A549 (cell line): ENCODE measurements at regions not wholly inside any gene's neighbourhood (a gene's known extent, or its start where the extent isn't known, plus 50 kb on each side); places are given as distances from the start of the nearest gene placed in this dataset.

Experiments used
- ATAC-seq, 2 experiments: fragments of 200-7000 bp in 1 of 2; fragments of >200 bp in 1 of 2; cut with Nextera tagmentation in 1 of 2; cut with Tn5 transposase in 1 of 2; 3 replicates each; pipeline versions ENCODE4 v1.8.0 to v1.9.1; 2018 to 2020; ENCODE audit warnings: mild to moderate bottlenecking in 1 of 2, moderate library complexity in 1 of 2
- CTCF ChIA-PET: fragments of 300-600 bp; sonication (Branson Sonifier 250); formaldehyde crosslinking; extraction: SDS; loops from one replicate; lab custom pipeline; 2021; ENCODE audit warnings: antibody characterized with exemption, inconsistent platforms; lab: Yijun Ruan, JAX
- POLR2A ChIA-PET: fragments of 350-600 bp; formaldehyde crosslinking; extraction: SDS; loops from one replicate; lab custom pipeline; 2021; ENCODE audit warnings: antibody characterized with exemption, inconsistent platforms; lab: Yijun Ruan, JAX
- DNase-seq, 2 experiments: peaks; one replicate each; pipeline versions ENCODE4 v3.0.0 to v3.0.0-alpha.2; 2011 to 2016; ENCODE audit warnings: low read depth in 1 of 2, low spot score in 1 of 2
- FAIRE-seq: peaks from 2 replicates; lab custom pipeline; 2011; peaks lifted over from hg19 to GRCh38; lab: Jason Lieb, UNC
- H3K27ac ChIP-seq, 2 experiments: fragments of >200 bp; sonication (Bioruptor Twin); formaldehyde crosslinking; 3 replicates each; pipeline ENCODE4 v1.5.1; 2016 to 2017
- H3K4me1 ChIP-seq: fragments of >200 bp; sonication (Bioruptor Twin); formaldehyde crosslinking; 3 replicates; pipeline ENCODE4 v1.6.1; 2016
- H3K4me2 ChIP-seq: fragments of >200 bp; sonication (Bioruptor Twin); formaldehyde crosslinking; 3 replicates; pipeline ENCODE4 v1.6.1; 2016
- H3K4me3 ChIP-seq: fragments of >200 bp; sonication (Bioruptor Twin); formaldehyde crosslinking; 3 replicates; pipeline ENCODE4 v1.5.1; 2016
- H3K9me3 ChIP-seq: fragments of >200 bp; sonication (Bioruptor Twin); formaldehyde crosslinking; 3 replicates; pipeline ENCODE4 v1.6.1; 2016
- CBX2 ChIP-seq: fragments of 200-600 bp; sonication (generic); IDR thresholded peaks from 2 replicates; pipeline ENCODE4 v1.6.1; 2016; ENCODE audit warnings: low read depth, mild to moderate bottlenecking, borderline replicate concordance
- CEBPB ChIP-seq, 2 experiments: fragments of >200 bp in 1 of 2; sonication (Bioruptor Twin) in 1 of 2; formaldehyde crosslinking in 1 of 2; IDR thresholded peaks; 2 replicates each; pipeline ENCODE4 v1.6.1; 2012 to 2016
- CHD2 ChIP-seq: fragments of 150-350 bp; IDR thresholded peaks from 2 replicates; pipeline ENCODE4 v1.6.1; 2014; ENCODE audit warnings: low read length; ENCODE audit not compliant: partially characterized antibody
- EHMT2 ChIP-seq: fragments of 200-600 bp; sonication (generic); IDR thresholded peaks from 2 replicates; pipeline ENCODE4 v1.6.1; 2016; ENCODE audit warnings: antibody characterized with exemption, low read depth, mild to moderate bottlenecking, moderate library complexity
- EP300 ChIP-seq, 2 experiments: fragments of >200 bp; sonication (Bioruptor Twin); formaldehyde crosslinking; IDR thresholded peaks; 2 replicates in 1 of 2; 3 replicates in 1 of 2; pipeline ENCODE4 v1.6.1; 2016 to 2017
- FOSB ChIP-seq: fragments of 250-450 bp; sonication (Bioruptor Pico); IDR thresholded peaks from 2 replicates; pipeline ENCODE4 v1.5.0; 2020; ENCODE audit warnings: mild to moderate bottlenecking, moderate library complexity
- FOXS1 ChIP-seq: fragments of 250-450 bp; sonication (Bioruptor Pico); IDR thresholded peaks from 2 replicates; pipeline ENCODE4 v1.5.0; 2020; ENCODE audit warnings: mild to moderate bottlenecking, moderate library complexity
- GATA3 ChIP-seq: IDR thresholded peaks from 2 replicates; pipeline ENCODE4 v1.6.1; 2012; ENCODE audit warnings: borderline replicate concordance
- HDAC2 ChIP-seq: fragments of 200-600 bp; sonication (generic); IDR thresholded peaks from 2 replicates; pipeline ENCODE4 v1.6.1; 2016
- HEYL ChIP-seq: fragments of 250-450 bp; sonication (Bioruptor Pico); IDR thresholded peaks from 2 replicates; pipeline ENCODE4 v1.8.0; 2021; ENCODE audit warnings: mild to moderate bottlenecking, moderate library complexity
- HOXB13 ChIP-seq: fragments of 250-450 bp; sonication (Bioruptor Pico); IDR thresholded peaks from 2 replicates; pipeline ENCODE4 v1.5.0; 2020; ENCODE audit warnings: low read depth, mild to moderate bottlenecking, moderate library complexity
- JUNB ChIP-seq: fragments of >200 bp; sonication (Bioruptor Twin); formaldehyde crosslinking; IDR thresholded peaks from 2 replicates; pipeline ENCODE4 v1.6.1; 2016
- MAFK ChIP-seq: fragments of 450-650 bp; IDR thresholded peaks from 2 replicates; pipeline ENCODE4 v1.6.1; 2014; ENCODE audit not compliant: partially characterized antibody
- MAZ ChIP-seq: fragments of 150-350 bp; IDR thresholded peaks from 2 replicates; pipeline ENCODE4 v1.6.1; 2014; ENCODE audit warnings: antibody characterized with exemption, low read depth, low read length, borderline replicate concordance
- NPAS2 ChIP-seq: fragments of 250-450 bp; sonication (Bioruptor Pico); IDR thresholded peaks from 2 replicates; pipeline ENCODE4 v1.8.0; 2022; ENCODE audit warnings: mild to moderate bottlenecking, moderate library complexity, borderline replicate concordance
- POLR2A ChIP-seq: IDR thresholded peaks from 2 replicates; pipeline ENCODE4 v1.6.1; 2012; ENCODE audit warnings: mild to moderate bottlenecking, low read length
- POLR2AphosphoS2 ChIP-seq: conservative IDR thresholded peaks from 2 replicates; pipeline ENCODE4 v1.6.1; 2012; ENCODE audit warnings: low read length, improper control_type of control experiment, inconsistent platforms
- RARB ChIP-seq: fragments of 250-450 bp; sonication (Bioruptor Pico); IDR thresholded peaks from 2 replicates; pipeline ENCODE4 v1.8.0; 2021; ENCODE audit warnings: mild to moderate bottlenecking, moderate library complexity
- RFX5 ChIP-seq: fragments of 450-650 bp; IDR thresholded peaks from 2 replicates; pipeline ENCODE4 v1.7.1; 2014; ENCODE audit warnings: antibody characterized with exemption, mild to moderate bottlenecking, moderate library complexity
- RNF2 ChIP-seq: fragments of 200-600 bp; sonication (generic); IDR thresholded peaks from 2 replicates; pipeline ENCODE4 v1.6.1; 2016; ENCODE audit warnings: low read depth, mild to moderate bottlenecking, antibody characterized with exemption, moderate library complexity, borderline replicate concordance
- SMC3 ChIP-seq: fragments of >200 bp; sonication (Bioruptor Twin); formaldehyde crosslinking; IDR thresholded peaks from 3 replicates; pipeline ENCODE4 v1.6.1; 2018; ENCODE audit warnings: inconsistent platforms
- SREBF2 ChIP-seq: fragments of 450-650 bp; IDR thresholded peaks from 2 replicates; pipeline ENCODE4 v1.6.1; 2014; ENCODE audit warnings: mild to moderate bottlenecking, moderate library complexity
- TFCP2L1 ChIP-seq: fragments of 250-450 bp; sonication (Bioruptor Pico); IDR thresholded peaks from 2 replicates; pipeline ENCODE4 v1.5.0; 2021; ENCODE audit warnings: mild to moderate bottlenecking
- ZC3H11A ChIP-seq: fragments of 450-650 bp; IDR thresholded peaks from 2 replicates; pipeline ENCODE4 v1.6.1; 2014; ENCODE audit warnings: antibody characterized with exemption, mild to moderate bottlenecking
- ZNF302 ChIP-seq: fragments of 250-450 bp; sonication (Bioruptor Pico); IDR thresholded peaks from 2 replicates; pipeline ENCODE4 v1.9.0; 2021; ENCODE audit warnings: inconsistent platforms, mild to moderate bottlenecking, moderate library complexity
- WGBS: methylation state at CpG from one replicate; pipeline ENCODE4 v1.1.6; 2017; ENCODE audit errors: missing lambda C conversion rate; 5-methylcytosine and 5-hydroxymethylcytosine counted together
- TF ChIP-seq, protein P1 (sequence below): fragments of 450-650 bp; IDR thresholded peaks from 2 replicates; pipeline ENCODE4 v1.6.1; 2014; ENCODE audit warnings: antibody characterized with exemption
- TF ChIP-seq, protein P2 (sequence below): fragments of >200 bp; sonication (Bioruptor Twin); formaldehyde crosslinking; IDR thresholded peaks from 2 replicates; pipeline ENCODE4 v1.6.1; 2016
- TF ChIP-seq, protein P3 (sequence below): fragments of 250-450 bp; sonication (Bioruptor Pico); IDR thresholded peaks from 2 replicates; pipeline ENCODE4 v1.5.0; 2020; ENCODE audit warnings: low read depth, mild to moderate bottlenecking, moderate library complexity
- TF ChIP-seq, protein P4 (sequence below): fragments of 150-350 bp; IDR thresholded peaks from 2 replicates; pipeline ENCODE4 v1.6.1; 2014; ENCODE audit warnings: low read depth, mild to moderate bottlenecking, low read length
- TF ChIP-seq, protein P5 (sequence below): IDR thresholded peaks from 2 replicates; pipeline ENCODE4 v1.6.1; 2012; ENCODE audit warnings: low read depth, borderline replicate concordance

DNA sequence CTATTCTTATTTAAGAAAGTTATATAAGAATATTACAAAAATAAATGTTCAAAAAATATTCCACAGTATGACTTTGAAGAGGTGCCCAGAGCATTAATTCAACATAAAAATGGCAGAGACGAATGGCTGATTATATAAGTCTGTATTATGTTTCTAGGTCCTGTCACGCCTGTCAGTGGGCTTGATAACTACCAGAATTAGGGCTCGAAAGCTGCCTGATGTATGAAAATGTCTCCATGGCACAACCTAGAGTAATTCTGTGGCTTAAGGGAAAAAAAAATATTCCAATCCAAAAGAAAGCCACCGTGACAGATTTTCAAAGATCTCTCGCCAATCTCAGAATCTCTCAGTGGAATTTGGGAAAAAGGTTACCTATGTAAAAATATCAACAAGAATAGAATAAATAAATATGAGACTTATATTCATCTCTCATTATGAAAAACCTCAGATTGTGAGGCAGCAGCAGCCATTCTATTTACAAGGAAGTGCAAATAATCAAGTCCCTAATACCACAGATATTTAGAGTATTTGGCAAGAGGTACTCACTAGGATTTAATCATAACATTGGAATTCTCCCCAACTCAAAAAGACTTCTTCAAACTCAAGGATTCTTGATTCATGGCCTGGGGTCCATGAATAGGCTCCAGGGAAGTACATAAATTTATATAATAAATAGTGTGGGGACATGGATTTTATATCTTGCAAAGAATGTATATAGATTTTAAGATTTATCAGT, 489.1 kb upstream of the INTU start:
- no peak overlapping the region for H3K4me3 ChIP-seq
- no peaks in the 10 kb centered on the region for H3K9me3 ChIP-seq
- ChIA-PET CTCF (no interaction called here), POLR2A (no interaction called here)
- ATAC-seq = no peak
- FAIRE-seq = no peak
- no peaks in the 10 kb centered on the region for H3K4me1 ChIP-seq
- no peak overlapping the region for H3K27ac ChIP-seq
- WGBS = 39% methylated on average over 5 of the region's 5 CpGs
- no peak overlapping the region for H3K4me2 ChIP-seq
- TF ChIP-seq, protein P1, sequence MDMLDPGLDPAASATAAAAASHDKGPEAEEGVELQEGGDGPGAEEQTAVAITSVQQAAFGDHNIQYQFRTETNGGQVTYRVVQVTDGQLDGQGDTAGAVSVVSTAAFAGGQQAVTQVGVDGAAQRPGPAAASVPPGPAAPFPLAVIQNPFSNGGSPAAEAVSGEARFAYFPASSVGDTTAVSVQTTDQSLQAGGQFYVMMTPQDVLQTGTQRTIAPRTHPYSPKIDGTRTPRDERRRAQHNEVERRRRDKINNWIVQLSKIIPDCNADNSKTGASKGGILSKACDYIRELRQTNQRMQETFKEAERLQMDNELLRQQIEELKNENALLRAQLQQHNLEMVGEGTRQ = no peak
- TF ChIP-seq MAFK = no peak
- TF ChIP-seq CHD2 = no peak
- TF ChIP-seq TFCP2L1 (CRISPR knock-in tag) = no peak
- no peak for TF ChIP-seq HOXB13
- TF ChIP-seq FOXS1 (CRISPR knock-in tag) = no peak
- TF ChIP-seq SMC3 = no peak
- TF ChIP-seq CEBPB (IDR thresholded peaks at IDR 0.05) = no peak
- TF ChIP-seq, protein P2, sequence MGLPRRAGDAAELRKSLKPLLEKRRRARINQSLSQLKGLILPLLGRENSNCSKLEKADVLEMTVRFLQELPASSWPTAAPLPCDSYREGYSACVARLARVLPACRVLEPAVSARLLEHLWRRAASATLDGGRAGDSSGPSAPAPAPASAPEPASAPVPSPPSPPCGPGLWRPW = no peak
- TF ChIP-seq GATA3 = no peak
- TF ChIP-seq SREBF2 = no peak
- TF ChIP-seq RNF2 = no peak
- TF ChIP-seq CBX2 = no peak
- no peak for TF ChIP-seq NPAS2 (CRISPR knock-in tag)
- TF ChIP-seq HDAC2 = no peak
- TF ChIP-seq HEYL (CRISPR knock-in tag) = no peak
- TF ChIP-seq, protein P3, sequence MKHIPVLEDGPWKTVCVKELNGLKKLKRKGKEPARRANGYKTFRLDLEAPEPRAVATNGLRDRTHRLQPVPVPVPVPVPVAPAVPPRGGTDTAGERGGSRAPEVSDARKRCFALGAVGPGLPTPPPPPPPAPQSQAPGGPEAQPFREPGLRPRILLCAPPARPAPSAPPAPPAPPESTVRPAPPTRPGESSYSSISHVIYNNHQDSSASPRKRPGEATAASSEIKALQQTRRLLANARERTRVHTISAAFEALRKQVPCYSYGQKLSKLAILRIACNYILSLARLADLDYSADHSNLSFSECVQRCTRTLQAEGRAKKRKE (CRISPR knock-in tag) = no peak
- TF ChIP-seq FOSB (CRISPR knock-in tag) = no peak
- no peak for TF ChIP-seq EP300 (IDR thresholded peaks at IDR 0.05)
- TF ChIP-seq RFX5 = no peak
- TF ChIP-seq, all 56 proteins: peak for 0
- DNase-seq = no peak

DNA sequence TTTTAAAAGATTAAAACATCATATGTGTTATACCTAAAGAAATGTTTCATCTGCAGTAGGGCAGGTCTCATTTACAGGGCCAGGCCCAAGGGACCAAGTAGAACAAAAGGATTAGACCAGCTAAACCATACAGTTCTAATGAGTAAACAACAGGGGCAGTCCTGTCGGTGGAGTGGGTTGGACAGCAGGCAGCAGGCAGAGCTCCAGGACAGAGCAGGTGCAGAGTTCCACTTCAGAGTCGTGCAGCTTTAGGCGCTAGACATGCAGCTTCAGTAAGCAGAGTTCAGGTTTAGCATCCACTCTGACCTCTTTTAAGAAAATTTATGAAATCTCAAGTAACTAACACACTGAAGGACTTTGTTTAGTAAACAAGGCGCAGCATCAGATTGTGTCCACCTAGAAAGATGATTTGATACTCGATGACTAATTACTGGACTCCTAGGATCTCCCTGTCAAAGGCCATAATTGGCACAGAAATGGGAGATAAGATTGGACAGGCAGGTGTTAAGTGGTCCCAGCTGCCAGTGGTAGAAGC, 487.7 kb upstream of the INTU start:
- TF ChIP-seq MAZ = no peak
- TF ChIP-seq TFCP2L1 (CRISPR knock-in tag) = no peak
- no peak for TF ChIP-seq FOSB (CRISPR knock-in tag)
- TF ChIP-seq RARB (CRISPR knock-in tag) = no peak
- no peak for TF ChIP-seq JUNB
- TF ChIP-seq POLR2AphosphoS2 = no peak
- TF ChIP-seq, protein P4, sequence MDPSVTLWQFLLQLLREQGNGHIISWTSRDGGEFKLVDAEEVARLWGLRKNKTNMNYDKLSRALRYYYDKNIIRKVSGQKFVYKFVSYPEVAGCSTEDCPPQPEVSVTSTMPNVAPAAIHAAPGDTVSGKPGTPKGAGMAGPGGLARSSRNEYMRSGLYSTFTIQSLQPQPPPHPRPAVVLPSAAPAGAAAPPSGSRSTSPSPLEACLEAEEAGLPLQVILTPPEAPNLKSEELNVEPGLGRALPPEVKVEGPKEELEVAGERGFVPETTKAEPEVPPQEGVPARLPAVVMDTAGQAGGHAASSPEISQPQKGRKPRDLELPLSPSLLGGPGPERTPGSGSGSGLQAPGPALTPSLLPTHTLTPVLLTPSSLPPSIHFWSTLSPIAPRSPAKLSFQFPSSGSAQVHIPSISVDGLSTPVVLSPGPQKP = no peak
- TF ChIP-seq ZNF302 (CRISPR knock-in tag) = no peak
- TF ChIP-seq ZC3H11A = no peak
- TF ChIP-seq, protein P5, sequence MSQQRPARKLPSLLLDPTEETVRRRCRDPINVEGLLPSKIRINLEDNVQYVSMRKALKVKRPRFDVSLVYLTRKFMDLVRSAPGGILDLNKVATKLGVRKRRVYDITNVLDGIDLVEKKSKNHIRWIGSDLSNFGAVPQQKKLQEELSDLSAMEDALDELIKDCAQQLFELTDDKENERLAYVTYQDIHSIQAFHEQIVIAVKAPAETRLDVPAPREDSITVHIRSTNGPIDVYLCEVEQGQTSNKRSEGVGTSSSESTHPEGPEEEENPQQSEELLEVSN = no peak
- TF ChIP-seq EHMT2 = no peak
- TF ChIP-seq HOXB13 = no peak
- no peak for TF ChIP-seq POLR2A
- TF ChIP-seq, all 56 proteins: peak for 0
- FAIRE-seq (no peak), DNase-seq (no peak), ATAC-seq (no peak)
- Histone ChIP-seq H3K4me2 (no peak overlapping the region), H3K4me1 (no peaks in the 10 kb centered on the region), H3K4me3 (no peak overlapping the region), H3K9me3 (no peaks in the 10 kb centered on the region), H3K27ac (no peak overlapping the region)
- ChIA-PET CTCF (no interaction called here), POLR2A (no interaction called here)
- 24% methylated on average over 5 of the region's 5 CpGs for WGBS
